Neural cell (in vitro differentiated cells): ENCODE measurements at regions not wholly inside any gene's neighbourhood (a gene's known extent, or its start where the extent isn't known, plus 50 kb on each side); places are given as distances from the start of the nearest gene placed in this dataset.

Experiments used
- CTCF ChIP-seq: fragments of 450-650 bp; IDR thresholded peaks from 2 replicates; pipeline ENCODE4 v1.5.1; 2014; ENCODE audit warnings: antibody characterized with exemption, mild to moderate bottlenecking, moderate library complexity; ENCODE audit not compliant: poor library complexity, severe bottlenecking
- EZH2 ChIP-seq: fragments of 200-600, 300-800 bp; shearing (Covaris generic), sonication (generic); IDR thresholded peaks from 2 replicates; pipeline ENCODE4 v1.6.1; 2014; ENCODE audit warnings: antibody characterized with exemption, low read length, borderline replicate concordance, mild to moderate bottlenecking; ENCODE audit not compliant: insufficient read depth, poor library complexity, severe bottlenecking
- POLR2AphosphoS5 ChIP-seq: IDR thresholded peaks from 2 replicates; pipeline ENCODE4 v1.6.1; 2012
- RAD21 ChIP-seq: fragments of 450-650 bp; conservative IDR thresholded peaks from 2 replicates; pipeline ENCODE4 v1.6.1; 2014; ENCODE audit warnings: antibody characterized with exemption, mild to moderate bottlenecking, moderate library complexity
- REST ChIP-seq: IDR thresholded peaks from 2 replicates; pipeline ENCODE4 v1.6.1; 2012; ENCODE audit warnings: borderline replicate concordance
- TAF1 ChIP-seq: IDR thresholded peaks from 2 replicates; pipeline ENCODE4 v1.6.1; 2012; ENCODE audit warnings: low read depth

GRCh38 chr16:86800894-86801293 lies 222.5 kb downstream of the FOXL1 start:
- TF ChIP-seq CTCF = no peak
- no peak for TF ChIP-seq RAD21
- no peak for TF ChIP-seq EZH2
- no peak for TF ChIP-seq TAF1
- no peak for TF ChIP-seq REST
- TF ChIP-seq POLR2AphosphoS5 = no peak
